Activated T-cell treated with anti-CD3 and anti-CD28 coated beads, Interleukin-2, amount 50 U/mL, for 48 hours (primary cell): ENCODE measurements at regions not wholly inside any gene's neighbourhood (a gene's known extent, or its start where the extent isn't known, plus 50 kb on each side); places are given as distances from the start of the nearest gene placed in this dataset.

Source experiments
- DNase-seq, 2 experiments: peaks; one replicate each; pipeline ENCODE4 v3.0.0-alpha.2; 2020

DNA sequence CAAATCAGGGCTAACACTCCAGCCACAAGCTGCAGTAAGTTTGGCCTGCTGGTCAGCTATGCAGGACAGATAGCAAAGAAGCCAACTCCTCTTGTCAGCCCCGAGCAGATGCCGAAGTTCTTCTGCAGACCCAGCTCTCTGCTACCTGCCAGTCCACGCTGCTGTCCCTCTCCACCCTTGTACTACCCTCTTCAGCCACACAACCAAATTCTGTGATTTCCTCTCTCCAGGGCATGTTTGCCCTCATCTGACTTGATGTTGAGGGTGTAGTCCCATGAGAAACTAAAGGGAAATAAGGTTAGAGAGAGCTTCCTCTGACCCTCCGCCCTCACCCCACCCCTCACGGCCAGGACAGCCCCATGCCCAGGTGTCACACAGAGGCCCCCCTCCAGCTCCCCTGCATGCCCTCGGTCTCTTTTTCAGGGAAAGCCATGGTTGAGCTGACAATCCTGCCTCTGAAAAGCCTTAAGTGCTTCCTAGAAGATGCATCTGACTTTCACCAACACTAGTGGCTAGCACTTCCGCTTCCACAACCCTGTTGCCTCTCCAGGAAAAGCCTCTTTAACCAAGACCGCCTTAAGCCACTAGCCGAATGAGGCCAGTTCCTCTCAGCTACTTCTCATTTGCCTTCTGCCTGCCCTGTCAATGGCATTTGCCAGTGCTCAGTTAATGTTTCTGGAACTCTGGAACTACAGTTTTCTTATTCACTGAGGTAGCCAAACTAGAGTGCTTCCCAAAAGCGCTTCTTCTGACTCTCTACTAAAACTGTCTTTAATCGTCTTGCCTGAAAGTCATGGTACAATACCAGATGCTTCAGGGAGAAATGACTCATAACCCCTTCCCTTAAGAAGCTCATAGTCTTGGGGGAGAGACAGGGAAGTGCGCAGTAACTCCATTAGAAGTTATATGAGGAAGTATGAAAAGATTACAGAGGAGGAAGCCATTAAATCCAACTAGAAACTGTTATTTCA lies 300.4 kb upstream of the STT3B start:
- DNase-seq = no peak

GRCh38 chr3:31234145-31234544 lies 298.6 kb upstream of the STT3B start:
- DNase-seq = no peak

DNA sequence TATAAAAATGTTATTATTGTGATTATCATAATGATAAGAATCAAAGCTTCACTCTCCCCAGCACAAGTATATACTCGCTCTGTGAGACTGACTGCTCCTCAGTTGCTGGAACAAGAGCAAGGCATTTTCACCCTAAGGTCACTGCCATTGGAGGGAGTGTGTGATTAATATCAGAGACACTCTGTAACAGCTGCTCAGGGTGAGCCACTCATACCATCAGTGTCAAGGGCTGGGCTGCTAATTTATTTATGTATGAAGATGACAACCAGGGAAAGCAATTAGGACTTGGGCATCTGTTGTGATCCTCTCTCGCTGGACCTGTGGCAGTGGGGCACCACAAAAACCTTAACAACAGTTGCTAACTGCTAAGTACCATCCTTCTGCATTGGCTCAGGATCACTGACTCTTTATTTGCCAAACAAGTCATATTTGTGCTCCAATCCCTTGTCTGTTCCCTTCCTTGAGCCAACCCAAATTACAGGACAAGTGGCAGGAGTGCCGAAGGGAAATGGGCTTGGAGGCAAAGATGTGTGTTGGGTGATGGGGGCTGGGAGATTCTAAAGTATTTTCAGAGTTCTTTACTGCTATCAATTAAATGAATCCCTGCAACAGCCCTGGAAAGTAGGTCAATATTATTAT lies 297.5 kb upstream of the STT3B start:
- no peak for DNase-seq

GRCh38 chr3:31237887-31238286 lies 294.8 kb upstream of the STT3B start:
- DNase-seq = no peak

GRCh38 chr3:31240013-31240412 lies 292.7 kb upstream of the STT3B start:
- no peak for DNase-seq

DNA sequence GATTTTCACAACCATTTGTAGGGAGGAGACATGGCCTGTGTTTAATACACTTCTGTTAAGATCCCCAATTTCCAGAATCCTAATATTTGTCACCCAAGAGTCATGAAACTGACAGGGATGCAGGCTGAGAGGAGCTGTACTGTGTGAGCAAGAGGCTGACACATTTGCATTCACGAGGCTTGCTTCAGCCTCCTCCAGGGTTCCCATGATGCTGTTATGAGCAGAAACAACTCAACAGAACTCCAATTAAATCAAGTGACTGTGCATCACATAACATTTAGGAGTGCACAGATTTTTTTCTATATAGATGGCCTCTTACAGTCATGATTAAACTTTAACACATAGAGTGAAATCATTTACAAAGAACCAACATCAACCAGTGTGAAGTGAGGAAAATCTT lies 292.3 kb upstream of the STT3B start:
- no peak for DNase-seq

GRCh38 chr3:31240874-31241273 lies 291.9 kb upstream of the STT3B start:
- DNase-seq = no peak

GRCh38 chr3:31241533-31241932 lies 291.2 kb upstream of the STT3B start:
- no peak for DNase-seq

DNA sequence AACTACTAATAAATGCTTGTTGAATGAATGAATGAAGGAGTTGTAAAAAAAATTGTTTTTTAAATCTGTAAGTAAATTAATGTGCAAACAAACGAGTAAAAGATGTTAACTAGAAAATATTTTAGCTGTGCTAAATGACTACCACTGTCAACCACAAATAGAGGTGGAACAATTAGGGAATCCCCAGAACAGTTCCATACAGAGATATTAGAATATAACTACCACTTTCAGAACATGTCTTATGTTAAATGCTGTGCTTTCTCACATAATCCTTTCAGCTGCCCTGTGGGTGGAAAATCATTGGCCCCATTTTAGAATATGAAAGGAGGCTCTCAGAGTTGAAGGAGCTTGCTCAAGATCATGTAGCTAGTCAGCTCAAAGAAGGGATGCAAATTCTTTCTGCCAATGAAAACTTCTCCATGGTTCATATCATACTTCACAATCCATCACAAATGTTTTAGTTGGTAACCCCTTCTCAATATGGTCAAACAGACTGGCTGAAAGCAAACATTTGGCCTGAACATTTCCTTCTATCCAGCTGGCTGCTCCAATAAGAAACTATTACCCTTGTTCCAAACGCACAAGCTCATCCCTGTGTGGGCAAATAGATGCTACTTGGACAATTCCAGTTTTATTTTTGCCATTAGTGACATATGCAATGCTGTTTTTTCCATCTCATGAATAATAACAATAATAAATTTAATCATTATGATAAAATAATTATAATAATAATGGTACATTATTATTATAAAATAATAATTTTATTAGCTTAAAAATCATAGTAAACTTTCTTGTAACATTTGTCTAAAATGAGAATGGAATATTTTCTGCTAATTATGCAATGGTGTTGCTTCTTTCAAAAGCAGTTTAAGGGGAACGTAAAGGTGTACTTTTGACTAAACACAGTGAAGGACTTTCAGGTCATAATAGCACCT lies 290.4 kb upstream of the STT3B start:
- DNase-seq = no peak

DNA sequence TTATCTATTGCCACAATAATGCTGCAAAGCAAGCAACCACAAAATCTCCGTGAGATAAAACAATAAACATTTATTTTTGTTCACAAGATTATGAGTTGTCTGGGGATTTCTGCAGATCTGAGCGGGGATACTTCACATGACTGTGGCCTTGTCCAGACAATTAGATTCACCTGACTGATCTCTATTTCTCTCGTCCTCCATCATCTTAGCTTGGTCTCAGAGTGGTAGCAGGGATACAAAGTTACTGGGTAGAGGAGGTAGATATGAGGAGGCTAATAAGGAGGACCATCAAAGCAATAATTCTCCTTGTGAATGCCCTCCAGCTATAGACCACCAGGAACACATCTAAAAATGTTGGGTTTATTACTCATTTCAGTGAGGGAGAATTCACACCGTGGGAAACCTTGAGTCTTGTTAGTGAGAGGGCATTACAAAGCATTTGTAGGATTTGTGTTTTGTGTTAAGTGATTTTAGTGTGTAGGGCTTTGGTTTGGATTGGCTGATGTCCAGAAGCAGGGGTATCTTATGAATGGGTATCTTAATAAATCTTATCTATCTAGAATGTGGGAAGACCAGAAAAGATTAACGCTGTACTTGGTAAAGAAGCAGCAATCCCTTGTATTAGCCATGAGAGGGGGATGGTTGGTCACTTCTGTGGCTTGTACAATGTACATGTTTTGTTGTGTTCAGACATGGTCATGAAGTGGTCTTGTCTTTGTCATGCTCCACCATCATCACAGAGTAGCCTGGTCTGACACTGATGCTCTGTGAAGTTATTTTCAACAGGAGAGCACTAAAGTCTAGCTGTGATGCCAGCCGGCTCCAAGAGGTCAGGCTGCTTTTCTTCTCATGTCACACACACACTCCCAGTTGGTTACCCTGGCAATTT lies 287.6 kb upstream of the STT3B start:
- no peak for DNase-seq

DNA sequence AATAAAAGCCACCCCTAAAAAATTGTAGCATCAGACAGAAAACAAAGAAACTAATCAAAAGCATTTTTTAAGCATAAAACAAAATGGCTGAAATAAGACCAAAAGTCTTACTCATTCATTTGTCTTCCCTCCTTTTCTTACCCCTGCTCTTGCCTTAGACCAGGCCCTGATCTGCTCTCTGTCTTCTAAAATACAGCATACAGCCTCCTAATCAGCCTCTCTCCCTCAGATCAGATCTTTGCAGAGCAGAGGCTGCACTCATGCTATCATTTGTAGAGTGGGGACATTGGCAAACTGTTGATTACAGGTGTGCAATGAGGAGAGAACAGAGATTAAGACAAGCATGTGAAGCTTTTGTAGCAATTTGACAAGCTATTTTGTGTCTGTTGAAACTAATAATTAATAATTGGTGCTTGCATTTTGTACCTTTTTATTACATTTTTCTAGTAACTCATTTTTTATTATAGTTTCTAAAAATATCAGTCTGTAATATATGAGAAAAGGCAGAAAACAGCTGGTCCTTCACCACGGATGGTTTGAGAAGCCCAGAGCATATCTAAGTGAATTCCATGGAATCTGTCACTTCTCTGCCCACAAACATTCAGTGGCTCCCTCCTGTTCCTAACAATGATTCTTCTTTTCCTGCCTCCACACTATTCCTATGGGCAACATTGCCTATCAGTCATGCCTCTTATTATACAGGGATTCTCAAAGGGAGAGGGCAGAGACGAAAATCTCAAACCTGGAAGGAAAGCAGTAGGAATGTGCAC lies 286.2 kb upstream of the STT3B start:
- no peak for DNase-seq

- DNase-seq = no peak
These were observed 285.7 kb upstream of the STT3B start for GRCh38 chr3:31247063-31247447.

- DNase-seq = peak in 1 of 2 experiments; percentile 31
These were observed 284.7 kb upstream of the STT3B start for GRCh38 chr3:31247850-31248562.

- no peak for DNase-seq
These were observed 284.1 kb upstream of the STT3B start for GRCh38 chr3:31248563-31248992.

GRCh38 chr3:31249545-31249944 lies 283.2 kb upstream of the STT3B start:
- DNase-seq = no peak

- peak in 1 of 2 experiments; percentile 30 for DNase-seq
These were observed 282.5 kb upstream of the STT3B start for GRCh38 chr3:31250116-31250777.

DNA sequence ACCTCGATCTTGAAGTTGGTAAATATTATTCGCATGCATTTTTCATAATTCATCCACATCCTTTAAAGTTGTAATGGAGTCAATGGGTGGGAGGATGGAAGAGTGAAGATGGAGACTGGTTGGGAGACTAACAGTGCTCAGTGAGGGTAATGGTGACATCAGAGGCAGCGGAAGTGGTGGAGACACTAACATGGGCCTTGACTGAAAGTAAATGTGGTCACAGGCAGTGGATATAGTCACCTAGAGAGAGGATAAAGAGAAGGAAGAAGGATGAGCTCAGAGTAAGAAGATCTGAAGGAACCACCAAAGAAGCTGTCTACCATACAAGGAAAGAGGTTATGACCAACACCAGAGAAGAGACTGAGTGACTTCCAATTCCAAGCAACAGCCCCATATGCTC lies 281.6 kb upstream of the STT3B start:
- peak in 1 of 2 experiments; percentile 25 for DNase-seq

GRCh38 chr3:31252216-31253185 lies 280.2 kb upstream of the STT3B start:
- DNase-seq = peak in 1 of 2 experiments; percentile 43

DNA sequence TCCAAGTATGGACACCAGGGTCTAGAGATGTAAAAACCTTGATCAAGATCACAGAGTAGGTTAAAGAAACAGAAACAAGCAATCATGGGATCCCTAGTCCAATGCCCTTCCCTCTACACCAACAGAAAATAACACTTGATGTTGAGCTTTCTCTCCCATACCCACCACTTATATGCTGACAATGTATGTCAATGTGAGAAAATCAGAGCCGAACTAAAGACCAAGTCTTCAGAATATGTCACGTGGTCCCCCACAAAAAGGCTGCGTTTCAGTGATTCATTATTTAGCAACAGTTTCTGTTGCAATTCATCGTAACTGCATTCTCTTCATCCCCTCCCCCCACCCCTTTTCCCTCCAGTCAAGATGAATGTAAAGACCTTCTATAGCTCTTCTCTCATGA lies 278.9 kb upstream of the STT3B start:
- DNase-seq = peak in 1 of 2 experiments; percentile 34
